ENCODE measurements at regions not wholly inside any gene's neighbourhood (a gene's known extent, or its start where the extent isn't known, plus 50 kb on each side); places are given as distances from the start of the nearest gene placed in this dataset.
A peak's percentile ranks its signal among the peaks of the same experiment; 100 is the strongest.
"Not testable (repeated sequence)": the region's sequence is repeated elsewhere in the genome, so short reads cannot be mapped to it uniquely, and the experiment has no call there.

GRCh38 chr13:22862478-22862877 is 318.3 kb upstream of the SGCG start:
- peak; percentile 33 for FAIRE-seq

- FAIRE-seq: no peak
Measured at GRCh38 chr13:22866221-22866620, 314.6 kb upstream of the SGCG start.

DNA sequence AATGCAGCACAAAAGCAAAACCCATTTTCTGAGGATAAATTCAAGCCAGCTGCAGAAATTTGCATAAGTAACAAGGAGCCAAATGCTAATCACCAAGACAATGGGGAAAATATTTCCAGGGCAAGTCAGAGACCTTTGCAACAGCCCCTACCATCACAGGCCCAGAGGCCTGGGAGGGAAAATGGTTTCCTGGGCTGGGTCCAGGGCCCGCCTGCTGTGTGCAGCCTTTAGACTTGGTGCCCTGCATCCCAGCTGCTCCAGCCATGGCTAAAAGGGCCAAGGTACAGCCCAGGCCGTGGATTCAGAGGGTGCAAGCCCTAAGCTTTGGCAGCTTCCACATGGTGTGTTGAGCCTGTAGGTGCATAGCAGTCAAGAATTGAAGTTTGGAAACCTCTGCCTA is 309.5 kb upstream of the SGCG start:
- no peak for FAIRE-seq

DNA sequence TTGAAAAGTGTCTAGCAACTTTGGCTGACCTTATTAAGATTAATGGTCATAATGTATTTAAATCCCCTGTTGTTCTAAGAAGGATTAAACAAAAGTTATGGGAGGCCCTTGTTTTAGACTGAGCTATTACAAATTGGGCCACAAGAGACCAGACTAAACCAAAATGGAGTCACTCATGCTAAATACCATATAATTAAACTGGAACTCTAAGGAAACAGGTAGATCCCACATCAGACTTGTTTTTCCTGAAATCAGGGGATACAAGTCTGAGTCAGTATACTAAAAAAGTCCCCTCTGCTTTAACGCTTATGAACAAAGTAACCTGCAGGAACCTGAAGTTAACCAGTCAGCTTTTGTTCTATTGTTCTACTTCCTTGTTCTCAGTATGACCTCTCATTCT is 305.9 kb upstream of the SGCG start:
- FAIRE-seq: no peak

DNA sequence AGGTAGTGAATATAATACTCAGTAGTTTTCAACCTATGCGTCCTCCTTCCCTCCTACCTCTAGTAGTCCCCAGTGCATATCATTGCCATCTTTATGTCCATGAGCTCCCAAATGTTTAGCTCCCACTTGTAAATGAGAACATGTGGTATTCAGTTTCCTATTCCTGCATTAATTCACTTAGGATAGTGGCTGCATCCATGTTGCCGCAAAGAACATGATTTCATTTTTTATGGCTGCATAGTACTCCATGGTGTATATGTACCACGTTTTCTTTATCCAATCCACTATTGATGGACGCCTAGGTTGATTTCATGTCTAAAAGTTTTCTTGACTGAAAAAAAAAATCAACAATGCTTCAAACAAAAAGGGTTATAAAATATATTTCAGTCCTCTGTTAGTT is 303.4 kb upstream of the SGCG start:
- FAIRE-seq: no peak

GRCh38 chr13:22880741-22881720 is 299.7 kb upstream of the SGCG start:
- FAIRE-seq: no peak

GRCh38 chr13:22881721-22882608 is 298.8 kb upstream of the SGCG start:
- FAIRE-seq: not testable (repeated sequence)

- FAIRE-seq: no peak
Measured at GRCh38 chr13:22883262-22883840, 297.4 kb upstream of the SGCG start.

GRCh38 chr13:22883956-22884355 is 296.8 kb upstream of the SGCG start:
- FAIRE-seq: no peak

- not testable (repeated sequence) for FAIRE-seq
Measured at GRCh38 chr13:22886061-22886460, 294.7 kb upstream of the SGCG start.

- not testable (repeated sequence) for FAIRE-seq
Measured at GRCh38 chr13:22889376-22889775, 291.4 kb upstream of the SGCG start.

DNA sequence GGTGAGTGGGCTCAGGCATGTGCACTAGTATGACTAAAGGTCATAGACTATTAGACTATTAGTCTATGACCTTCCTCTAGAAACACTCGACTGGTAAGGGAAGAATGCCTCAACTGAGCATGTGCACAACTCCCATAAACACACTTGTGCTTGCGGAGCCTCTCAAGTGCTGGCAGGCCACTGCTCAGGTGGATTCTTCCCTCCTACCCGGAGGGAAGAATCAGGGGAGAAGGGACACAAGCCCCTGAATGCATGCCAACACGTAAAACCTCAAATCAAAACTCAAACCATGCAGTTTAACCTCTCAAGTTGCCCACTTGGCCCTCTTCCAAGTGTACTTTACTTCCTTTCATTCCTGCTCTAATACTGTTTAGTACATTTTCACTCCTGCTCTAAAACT is 287.6 kb upstream of the SGCG start:
- FAIRE-seq: no peak

GRCh38 chr13:22893777-22894176 is 287.0 kb upstream of the SGCG start:
- FAIRE-seq: no peak

- no peak for FAIRE-seq
Measured at GRCh38 chr13:22897571-22898314, 283.0 kb upstream of the SGCG start.

GRCh38 chr13:22900416-22900951 is 280.3 kb upstream of the SGCG start:
- not testable (repeated sequence) for FAIRE-seq

DNA sequence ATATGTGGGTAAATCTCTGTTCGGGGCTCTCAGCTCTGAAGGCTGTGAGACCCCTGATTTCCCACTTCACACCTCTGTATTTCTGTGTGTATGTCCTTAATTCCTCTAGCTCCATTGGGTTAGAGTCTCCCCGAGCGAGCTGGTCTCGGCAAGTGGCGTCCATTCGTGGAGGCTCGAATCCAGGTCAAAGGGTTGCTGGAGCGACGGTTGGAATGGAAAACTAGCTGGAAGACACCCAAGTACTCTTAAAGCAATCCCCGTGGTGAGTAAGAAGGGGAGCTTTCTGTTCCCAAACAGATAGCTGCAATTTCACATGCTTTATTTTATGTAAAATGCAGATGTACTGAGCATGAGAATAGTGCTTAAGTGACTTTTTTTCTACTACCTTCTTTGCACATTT is 277.5 kb upstream of the SGCG start:
- FAIRE-seq: no peak

GRCh38 chr13:22903925-22904324 is 276.9 kb upstream of the SGCG start:
- FAIRE-seq: no peak

DNA sequence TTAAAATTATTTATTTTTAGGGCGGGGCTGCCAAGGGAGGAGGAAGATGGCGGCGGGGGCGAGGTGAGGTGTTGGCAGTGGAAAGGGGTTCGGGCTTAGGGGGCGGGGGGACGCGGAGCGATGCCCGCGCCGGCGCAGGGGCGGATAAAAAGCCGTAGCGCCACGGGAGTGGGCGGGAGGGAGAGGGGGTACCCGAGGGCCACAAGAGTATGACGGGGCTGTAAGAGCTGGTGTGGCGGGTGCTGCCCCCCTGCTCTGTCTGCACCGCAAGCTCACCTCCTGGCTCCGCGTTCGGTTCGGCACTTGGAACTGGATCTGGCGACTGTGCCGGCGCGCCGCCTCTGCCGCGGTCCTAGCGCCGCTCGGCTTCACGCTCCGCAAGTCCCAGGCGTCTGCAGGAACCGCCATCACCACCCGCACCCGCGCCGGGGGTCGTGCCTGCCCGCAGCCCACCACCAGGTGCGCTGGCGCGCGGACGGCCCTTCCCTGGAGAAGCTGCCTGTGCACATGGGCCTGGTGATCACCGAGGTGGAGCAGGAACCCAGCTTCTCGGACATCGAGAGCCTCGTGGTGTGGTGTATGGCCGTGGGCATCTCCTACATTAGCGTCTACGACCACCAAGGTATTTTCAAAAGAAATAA is 265.2 kb upstream of the SGCG start:
- no peak for FAIRE-seq

DNA sequence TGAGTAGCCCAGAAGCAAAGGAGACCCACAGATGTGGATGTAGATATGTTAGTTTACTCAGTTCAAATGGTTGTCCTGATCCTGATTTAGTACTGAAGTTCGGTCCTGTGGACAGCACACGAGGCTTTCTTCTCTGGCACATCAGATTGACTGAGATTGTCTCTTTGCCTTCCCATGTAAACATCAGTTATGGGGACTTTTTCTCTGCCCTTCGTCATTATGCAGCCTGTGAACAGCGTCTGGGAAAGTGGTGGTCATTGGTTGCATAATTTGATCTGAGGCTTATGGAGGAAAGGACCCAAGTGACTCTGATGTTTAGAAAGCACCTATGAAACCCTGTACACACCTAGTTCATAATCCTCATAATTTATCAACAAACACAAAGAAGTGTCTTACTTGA is 264.5 kb upstream of the SGCG start:
- not testable (repeated sequence) for FAIRE-seq

DNA sequence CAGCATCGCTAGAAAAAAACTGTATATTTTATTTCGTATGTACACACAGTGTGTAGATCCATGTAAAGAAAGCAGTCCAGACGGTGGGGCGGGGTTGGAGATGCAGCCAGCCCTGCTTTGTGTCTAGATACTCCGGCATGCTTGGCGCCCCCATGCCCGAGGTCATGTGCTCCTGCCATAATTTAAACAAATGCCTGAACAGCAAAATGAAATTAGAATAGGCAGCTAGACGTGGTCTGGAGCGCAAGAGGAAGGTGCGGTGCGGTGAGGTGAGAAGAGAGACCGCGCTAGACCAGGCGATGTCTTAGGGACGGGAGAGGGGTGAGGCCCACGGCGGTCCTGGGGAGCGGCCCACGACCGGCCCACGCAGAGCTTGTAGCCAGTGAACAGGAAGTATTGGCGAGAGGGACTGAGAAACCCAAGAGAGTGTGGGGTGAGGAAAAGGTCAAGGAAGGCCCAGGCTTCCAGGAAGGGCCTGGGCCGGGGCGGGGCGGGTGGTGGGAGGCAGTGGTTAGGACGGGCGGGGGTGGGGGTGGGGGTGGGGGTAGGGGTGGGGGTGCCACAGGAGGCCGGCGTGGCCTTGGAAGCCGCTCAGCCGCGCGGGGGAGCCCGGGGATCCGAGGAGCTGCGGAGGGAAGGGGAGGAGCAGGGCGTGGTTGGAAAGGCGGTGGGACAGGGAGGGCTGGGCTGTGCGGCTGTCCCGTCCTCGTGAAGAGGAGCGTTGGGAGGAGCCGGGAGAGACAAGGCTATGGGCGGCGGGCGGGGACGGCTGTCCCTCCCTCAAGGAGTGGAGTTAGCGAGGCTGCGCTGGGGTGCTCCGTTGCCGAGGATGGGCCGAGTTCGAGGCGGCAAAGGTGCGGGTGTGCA is 254.7 kb upstream of the SGCG start:
- FAIRE-seq: no peak

All from colon (tissue), 2 donors.